ENCODE measurements at regions not wholly inside any gene's neighbourhood (a gene's known extent, or its start where the extent isn't known, plus 50 kb on each side); places are given as distances from the start of the nearest gene placed in this dataset.
"Not testable (repeated sequence)": the region's sequence is repeated elsewhere in the genome, so short reads cannot be mapped to it uniquely, and the experiment has no call there.

DNA sequence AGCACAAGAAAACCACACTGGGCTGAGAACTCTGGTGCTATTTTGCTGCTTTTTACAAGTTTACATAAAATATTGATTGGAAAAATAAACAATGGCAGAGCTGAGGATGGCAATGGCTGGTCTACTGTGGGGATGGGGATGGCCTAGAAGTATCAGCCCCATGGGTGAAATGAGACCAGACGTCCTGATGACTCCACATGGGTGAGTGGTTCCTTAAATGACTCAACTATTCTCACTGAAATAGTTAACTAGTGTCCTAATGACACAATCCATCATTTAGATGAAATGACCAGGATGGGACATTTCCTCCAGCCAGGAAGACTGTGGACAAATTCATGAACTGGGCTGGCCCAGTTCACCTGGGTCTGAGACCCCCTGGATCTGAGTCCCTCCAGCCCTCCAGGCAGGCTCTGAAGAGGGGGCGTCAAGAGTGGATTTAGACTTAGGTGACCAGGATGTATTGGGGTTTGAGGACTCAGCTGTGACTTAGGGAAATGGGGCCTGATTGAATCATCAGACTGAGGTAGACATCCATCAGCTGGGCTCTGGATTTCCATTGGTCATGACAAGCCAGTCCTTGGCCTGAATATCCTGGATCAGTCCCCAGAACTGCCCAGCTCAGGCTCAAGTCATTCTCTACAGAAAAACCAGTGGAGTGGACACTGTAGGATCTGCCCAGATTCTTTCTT, 98.2 kb upstream of the IGLL5 start:
- H3K27me3 Mint-ChIP-seq: peaks cover 0 to 19% (median 4%) of the 10 kb centered on the region in 3 donors
- DNase-seq (no peak), ATAC-seq (ENCODE audit: low read depth in 2 of 2) (no peak)
- no peaks in the 10 kb centered on the region for H3K36me3 Mint-ChIP-seq
- peak overlapping the region in 1 of 8 donors; percentile 29 for H3K4me3 Mint-ChIP-seq
- H3K4me1 Mint-ChIP-seq: peaks cover 0 to 4% (median 4%) of the 10 kb centered on the region in 3 donors
- H3K9me3 Mint-ChIP-seq: no peaks in the 10 kb centered on the region
- H3K27ac Mint-ChIP-seq: no peak overlapping the region

DNA sequence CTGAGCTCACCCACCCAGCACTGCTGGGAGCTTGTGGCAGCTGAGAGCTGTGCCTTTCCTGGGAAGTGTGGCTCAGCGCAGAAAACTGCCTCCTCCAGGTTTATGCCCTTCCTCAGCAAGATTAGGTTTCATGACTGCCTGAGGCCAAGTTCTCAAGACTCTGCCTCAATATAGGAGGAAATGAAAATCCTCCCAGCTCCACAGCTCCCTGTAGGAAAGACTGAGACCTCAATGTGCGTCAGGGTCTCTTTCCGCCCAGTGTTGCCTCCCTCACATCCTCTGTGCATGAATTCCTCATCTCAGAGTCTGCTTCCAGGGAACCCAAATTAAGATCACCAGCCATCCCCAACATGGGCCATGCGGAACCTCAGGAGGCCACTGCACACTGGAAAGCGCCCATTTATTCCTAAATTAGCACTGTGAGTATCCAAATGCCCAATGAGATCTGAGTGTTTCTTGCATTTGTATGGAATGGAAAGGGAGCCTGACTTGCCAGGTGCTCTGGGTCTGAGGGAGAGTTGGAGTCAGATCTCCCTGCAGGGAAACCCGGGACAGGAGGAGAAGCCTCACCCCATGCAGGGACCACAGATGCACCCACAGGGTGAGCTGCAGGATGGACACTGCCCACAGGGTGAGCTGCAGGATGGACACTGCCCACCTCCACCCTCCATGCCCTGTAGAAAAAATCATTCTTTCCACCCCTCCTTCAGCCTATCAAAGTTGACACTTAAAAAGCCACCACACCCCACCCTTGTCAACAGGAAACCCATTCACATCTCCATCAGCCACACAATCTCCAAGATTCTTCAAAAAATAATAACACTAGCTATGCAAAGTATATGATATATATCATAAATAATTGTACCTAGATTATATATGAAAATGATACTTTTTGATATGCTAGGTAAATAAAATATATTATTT, 97.4 kb upstream of the IGLL5 start:
- H3K9me3 Mint-ChIP-seq: no peaks in the 10 kb centered on the region
- H3K27me3 Mint-ChIP-seq: peaks cover 0 to 15% (median 4%) of the 10 kb centered on the region in 3 donors
- peak overlapping the region in 1 of 8 donors; percentile 29 for H3K4me3 Mint-ChIP-seq
- peaks cover 0 to 4% (median 4%) of the 10 kb centered on the region in 3 donors for H3K4me1 Mint-ChIP-seq
- peak overlapping the region in 1 of 6 donors; percentile 62 for H3K27ac Mint-ChIP-seq
- H3K36me3 Mint-ChIP-seq: no peaks in the 10 kb centered on the region
- DNase-seq: no peak
- no peak for ATAC-seq (ENCODE audit: low read depth in 2 of 2)

DNA sequence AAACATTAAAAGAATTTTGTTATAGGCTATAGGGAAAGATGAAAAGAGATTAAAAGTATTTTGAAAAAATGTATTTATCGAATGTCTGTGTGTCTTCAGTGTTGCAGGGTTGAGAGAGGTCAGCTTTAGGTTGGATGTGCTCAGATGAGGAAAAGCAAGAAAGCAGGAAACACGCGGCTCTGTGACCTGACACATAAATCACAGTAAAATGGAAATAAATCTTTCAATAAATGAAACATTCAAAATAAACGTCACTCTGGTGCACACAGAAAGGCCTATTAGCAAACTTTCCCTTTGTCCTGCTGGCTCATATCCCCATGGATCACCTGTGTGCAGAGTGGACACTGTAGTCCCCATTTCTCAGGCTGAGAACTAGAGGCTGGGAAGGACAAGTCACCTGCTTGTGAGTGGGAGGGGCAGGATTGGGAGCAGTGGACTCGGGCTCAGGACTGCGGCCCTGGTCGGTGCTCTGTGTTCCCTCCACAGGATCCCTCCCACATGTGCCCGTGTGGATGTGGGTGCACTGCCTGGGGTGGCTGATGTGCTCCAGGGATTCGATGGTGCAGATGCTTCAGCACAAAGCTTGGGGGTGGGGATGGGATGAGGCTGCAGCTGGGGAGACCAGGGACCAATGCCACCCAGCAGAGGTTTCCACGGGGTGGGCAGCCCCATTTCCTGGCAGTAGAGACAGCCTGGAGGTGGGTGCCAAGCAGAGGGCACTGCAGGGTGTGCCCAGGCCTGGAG, 96.0 kb upstream of the IGLL5 start:
- no peaks in the 10 kb centered on the region for H3K9me3 Mint-ChIP-seq
- no peaks in the 10 kb centered on the region for H3K36me3 Mint-ChIP-seq
- peak overlapping the region in 1 of 6 donors; percentile 12 for H3K27ac Mint-ChIP-seq
- peaks cover 0 to 6% (median 4%) of the 10 kb centered on the region in 3 donors for H3K27me3 Mint-ChIP-seq
- no peak overlapping the region for H3K4me3 Mint-ChIP-seq
- DNase-seq (no peak), ATAC-seq (ENCODE audit: low read depth in 2 of 2) (no peak)
- H3K4me1 Mint-ChIP-seq: peaks cover 0 to 4% (median 4%) of the 10 kb centered on the region in 3 donors

DNA sequence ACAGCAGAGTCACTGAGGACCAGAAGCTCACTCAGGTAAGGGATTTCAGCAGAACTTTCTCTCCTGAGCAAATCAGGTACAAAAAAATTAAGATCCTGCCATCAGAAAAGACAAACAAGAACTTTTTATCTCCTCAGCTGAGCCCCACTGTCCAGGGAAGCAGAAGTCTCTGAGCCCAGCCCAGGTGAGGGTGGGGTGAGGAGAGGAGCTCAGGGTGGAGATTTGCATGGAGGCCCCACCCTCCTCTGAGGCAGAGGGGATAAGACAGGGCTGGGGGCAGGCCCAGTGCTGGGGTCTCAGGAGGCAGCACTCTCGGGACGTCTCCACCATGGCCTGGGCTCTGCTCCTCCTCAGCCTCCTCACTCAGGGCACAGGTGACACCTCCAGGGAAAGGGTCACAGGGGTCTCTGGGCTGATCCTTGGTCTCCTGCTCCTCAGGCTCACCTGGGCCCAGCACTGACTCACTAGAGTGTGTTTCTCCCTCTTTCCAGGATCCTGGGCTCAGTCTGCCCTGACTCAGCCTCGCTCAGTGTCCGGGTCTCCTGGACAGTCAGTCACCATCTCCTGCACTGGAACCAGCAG, 95.3 kb upstream of the IGLL5 start:
- H3K27me3 Mint-ChIP-seq, H3K4me1 Mint-ChIP-seq, H3K9me3 Mint-ChIP-seq, DNase-seq, H3K4me3 Mint-ChIP-seq, H3K36me3 Mint-ChIP-seq: not testable (repeated sequence)
- peak overlapping the region in 2 of 6 donors; percentile 7 to 44 for H3K27ac Mint-ChIP-seq
- ATAC-seq (ENCODE audit: low read depth in 2 of 2): peak; percentile 50 to 54

DNA sequence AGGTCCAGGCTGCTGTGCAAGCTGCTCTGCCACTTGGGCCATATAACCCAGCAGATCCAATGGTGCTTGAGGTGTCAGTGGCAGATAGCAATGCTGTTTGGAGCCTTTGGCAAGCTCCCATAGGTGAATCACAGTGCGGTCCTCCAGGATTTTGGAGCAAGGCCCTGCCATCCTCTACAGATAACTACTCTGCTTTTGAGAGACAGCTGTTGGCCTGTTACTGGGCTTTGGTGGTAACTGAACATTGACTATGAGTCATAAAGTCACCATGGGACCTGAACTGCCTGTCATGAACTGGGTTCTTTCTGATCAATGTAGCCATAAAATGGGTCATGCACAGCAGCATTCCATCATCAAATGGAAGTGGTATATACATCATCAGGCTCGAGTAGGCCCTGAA, 92.0 kb upstream of the IGLL5 start:
- DNase-seq; H3K36me3 Mint-ChIP-seq; H3K27me3 Mint-ChIP-seq; H3K4me3 Mint-ChIP-seq; H3K27ac Mint-ChIP-seq; ATAC-seq (ENCODE audit: low read depth in 2 of 2): not testable (repeated sequence)
- Mint-ChIP-seq H3K9me3 (peaks cover 0 to 10% (median 0%) of the 10 kb centered on the region in 7 donors), H3K4me1 (peaks cover 4 to 21% (median 9%) of the 10 kb centered on the region in 3 donors)

DNA sequence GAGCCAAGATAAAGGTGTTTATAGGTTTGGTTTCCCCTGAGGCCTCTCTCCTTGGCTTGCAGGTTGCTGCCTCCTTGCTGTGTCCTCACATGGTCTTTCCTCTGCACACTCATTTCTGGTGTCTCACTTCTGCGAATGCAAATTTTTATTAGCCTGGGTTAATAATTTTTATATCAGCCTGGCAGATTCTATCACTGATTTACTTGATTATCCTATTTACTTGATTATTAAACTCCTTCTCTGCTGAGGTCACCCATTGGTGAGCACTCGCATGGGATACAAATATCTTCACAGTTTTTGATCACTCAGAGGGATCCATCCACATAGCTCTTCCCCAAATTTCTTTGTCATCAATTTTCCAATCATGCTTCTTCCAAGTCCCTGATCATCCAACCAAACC, 90.9 kb upstream of the IGLL5 start:
- Mint-ChIP-seq H3K4me1 (peaks cover 4 to 21% (median 9%) of the 10 kb centered on the region in 3 donors), H3K9me3 (peaks cover 0 to 10% (median 0%) of the 10 kb centered on the region in 7 donors), H3K27ac (peak overlapping the region in 1 of 6 donors; percentile 49), H3K4me3 (no peak overlapping the region), H3K27me3 (peaks cover 0 to 8% (median 0%) of the 10 kb centered on the region in 3 donors), H3K36me3 (no peaks in the 10 kb centered on the region)
- DNase-seq (no peak), ATAC-seq (ENCODE audit: low read depth in 2 of 2) (no peak)

DNA sequence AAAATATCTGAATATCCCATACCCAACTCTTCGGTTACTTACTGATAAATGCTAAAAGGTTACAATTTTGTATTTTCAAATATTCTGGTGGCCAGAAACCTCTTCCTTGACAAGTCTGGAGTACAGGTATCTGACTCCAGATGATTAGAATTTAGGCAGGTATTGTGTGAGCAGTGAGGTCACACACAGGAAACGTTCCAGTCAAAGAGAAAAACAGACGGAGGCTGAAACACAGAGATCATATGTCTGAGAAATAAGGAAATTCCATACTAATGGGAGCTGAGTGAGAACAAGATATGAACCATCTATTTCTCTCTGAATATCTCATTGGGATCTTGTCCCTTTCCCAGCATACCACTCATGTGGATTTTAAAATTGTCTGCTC, 89.4 kb upstream of the IGLL5 start:
- DNase-seq (no peak), ATAC-seq (ENCODE audit: low read depth in 2 of 2) (peak; percentile 18 to 47)
- Mint-ChIP-seq H3K27ac (peak overlapping the region in 5 of 6 donors; percentile 13 to 80 (median 47)), H3K27me3 (peaks cover 0 to 12% (median 0%) of the 10 kb centered on the region in 3 donors), H3K9me3 (peaks cover 0 to 10% (median 0%) of the 10 kb centered on the region in 7 donors), H3K4me1 (peaks cover 9 to 28% (median 11%) of the 10 kb centered on the region in 3 donors), H3K4me3 (peak overlapping the region in 1 of 8 donors; percentile 16), H3K36me3 (no peaks in the 10 kb centered on the region)

DNA sequence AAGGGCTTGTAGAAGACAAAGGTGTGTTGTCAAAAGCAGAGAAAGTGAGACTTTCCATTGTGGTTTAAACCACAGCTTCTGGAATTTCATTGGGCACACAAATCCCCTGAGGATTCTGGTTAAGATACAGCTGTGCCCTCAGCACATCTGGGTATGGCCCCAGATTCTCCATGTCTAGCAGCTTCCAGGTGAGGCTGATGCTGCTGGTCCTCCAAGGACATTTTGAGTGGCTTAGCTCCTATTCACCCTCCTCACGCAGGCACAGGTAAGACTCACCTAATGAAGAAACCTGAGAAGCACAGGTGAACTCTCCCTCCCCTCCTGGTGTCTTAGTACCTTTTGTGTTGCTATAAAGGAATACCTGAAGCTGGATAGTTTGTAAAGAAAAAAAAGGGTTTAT, 88.9 kb upstream of the IGLL5 start:
- DNase-seq: no peak
- Mint-ChIP-seq H3K4me1 (peaks cover 9 to 28% (median 11%) of the 10 kb centered on the region in 3 donors), H3K27me3 (peaks cover 0 to 12% (median 0%) of the 10 kb centered on the region in 3 donors), H3K9me3 (peaks cover 0 to 10% (median 0%) of the 10 kb centered on the region in 7 donors), H3K36me3 (no peaks in the 10 kb centered on the region), H3K27ac (peak overlapping the region in 4 of 6 donors; percentile 30 to 80 (median 68)), H3K4me3 (peak overlapping the region in 1 of 8 donors; percentile 47)
- ATAC-seq (ENCODE audit: low read depth in 2 of 2): no peak

DNA sequence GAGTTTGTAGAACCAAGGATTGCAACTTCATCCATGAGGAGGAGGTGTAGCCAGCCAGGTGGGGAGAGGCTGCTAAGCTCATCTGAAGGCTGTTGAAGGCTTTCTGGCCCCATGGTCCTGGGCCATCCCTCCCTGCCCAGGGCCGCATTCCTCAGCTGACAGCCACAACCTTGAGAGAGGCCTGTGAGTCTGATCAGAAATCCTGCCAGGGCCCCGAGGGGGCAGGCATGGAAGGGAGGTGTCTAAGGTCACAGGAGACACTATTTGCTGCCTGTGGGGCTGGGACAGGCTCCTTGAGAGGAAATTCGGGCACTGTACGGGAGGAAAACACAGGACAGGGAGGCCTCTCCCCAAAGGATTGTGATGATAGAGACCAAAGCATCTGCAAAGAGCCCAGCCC, 88.1 kb upstream of the IGLL5 start:
- Mint-ChIP-seq H3K4me1 (peaks cover 9 to 28% (median 11%) of the 10 kb centered on the region in 3 donors), H3K4me3 (peak overlapping the region in 1 of 8 donors; percentile 78), H3K36me3 (no peaks in the 10 kb centered on the region), H3K27me3 (peaks cover 0 to 12% (median 0%) of the 10 kb centered on the region in 3 donors), H3K9me3 (peaks cover 0 to 10% (median 0%) of the 10 kb centered on the region in 7 donors), H3K27ac (peak overlapping the region in 4 of 6 donors; percentile 24 to 88 (median 56))
- no peak for ATAC-seq (ENCODE audit: low read depth in 2 of 2)
- no peak for DNase-seq

DNA sequence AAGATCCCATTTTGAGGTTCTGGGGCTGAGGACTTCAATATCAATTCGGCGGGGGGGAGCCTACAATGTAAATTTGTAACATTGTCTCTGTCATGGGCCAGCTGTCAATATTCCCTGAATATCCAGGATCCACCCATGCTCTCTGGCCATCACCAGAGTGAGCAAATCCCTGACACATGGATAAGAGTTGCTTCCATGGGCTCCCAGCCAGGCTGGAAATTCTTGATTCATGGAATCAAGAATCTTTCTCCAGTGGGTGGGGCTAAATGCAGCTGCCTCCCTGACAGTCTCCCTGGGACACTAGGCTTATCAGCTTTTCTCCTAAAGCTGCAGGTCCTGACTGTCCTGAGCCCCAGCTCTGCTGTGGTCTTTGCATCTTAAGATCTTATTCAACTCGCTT, 86.9 kb upstream of the IGLL5 start:
- H3K9me3 Mint-ChIP-seq: peaks cover 0 to 10% (median 0%) of the 10 kb centered on the region in 7 donors
- no peak overlapping the region for H3K27ac Mint-ChIP-seq
- peaks cover 0 to 12% (median 0%) of the 10 kb centered on the region in 3 donors for H3K27me3 Mint-ChIP-seq
- peaks cover 9 to 28% (median 11%) of the 10 kb centered on the region in 3 donors for H3K4me1 Mint-ChIP-seq
- no peak for ATAC-seq (ENCODE audit: low read depth in 2 of 2)
- H3K36me3 Mint-ChIP-seq: no peaks in the 10 kb centered on the region
- no peak for DNase-seq
- H3K4me3 Mint-ChIP-seq: no peak overlapping the region

DNA sequence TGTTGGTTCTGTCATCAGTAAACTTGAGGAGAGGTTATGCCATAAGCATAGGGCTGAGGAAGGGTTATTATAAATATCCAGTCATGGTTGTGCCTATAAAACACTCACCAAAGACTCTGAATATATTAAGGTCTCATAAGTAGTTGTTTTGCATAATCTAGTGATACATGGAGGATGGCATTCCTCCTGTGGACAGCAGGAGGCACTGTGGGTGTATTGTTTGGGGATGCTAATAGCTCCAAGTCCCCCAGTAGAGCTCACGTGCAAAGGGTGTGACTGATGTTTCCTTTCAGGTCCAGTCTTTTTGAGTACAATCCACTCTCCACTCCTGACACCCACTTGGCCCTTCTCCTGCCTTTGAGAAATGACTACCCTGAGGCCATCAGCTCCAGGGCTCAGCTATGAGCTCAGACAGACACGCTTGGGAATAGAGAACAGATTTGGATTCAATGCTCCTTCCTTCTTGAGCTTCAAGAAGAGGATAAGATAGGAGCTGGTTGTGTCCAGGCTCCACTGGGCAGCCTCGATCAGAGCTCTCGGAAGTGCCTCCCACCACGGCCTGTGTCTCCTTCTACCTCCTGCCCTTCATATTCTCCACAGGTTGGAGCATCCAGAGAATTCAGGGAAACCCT, 85.2 kb upstream of the IGLL5 start:
- H3K27me3 Mint-ChIP-seq: peaks cover 0 to 12% (median 0%) of the 10 kb centered on the region in 3 donors
- H3K27ac Mint-ChIP-seq: peak overlapping the region in 1 of 6 donors; percentile 38
- peaks cover 0 to 6% (median 0%) of the 10 kb centered on the region in 7 donors for H3K9me3 Mint-ChIP-seq
- peaks cover 9 to 21% (median 11%) of the 10 kb centered on the region in 3 donors for H3K4me1 Mint-ChIP-seq
- H3K4me3 Mint-ChIP-seq: peak overlapping the region in 1 of 8 donors; percentile 54
- ATAC-seq (ENCODE audit: low read depth in 2 of 2) (peak; percentile 28 to 52), DNase-seq (no peak)
- H3K36me3 Mint-ChIP-seq: no peaks in the 10 kb centered on the region

DNA sequence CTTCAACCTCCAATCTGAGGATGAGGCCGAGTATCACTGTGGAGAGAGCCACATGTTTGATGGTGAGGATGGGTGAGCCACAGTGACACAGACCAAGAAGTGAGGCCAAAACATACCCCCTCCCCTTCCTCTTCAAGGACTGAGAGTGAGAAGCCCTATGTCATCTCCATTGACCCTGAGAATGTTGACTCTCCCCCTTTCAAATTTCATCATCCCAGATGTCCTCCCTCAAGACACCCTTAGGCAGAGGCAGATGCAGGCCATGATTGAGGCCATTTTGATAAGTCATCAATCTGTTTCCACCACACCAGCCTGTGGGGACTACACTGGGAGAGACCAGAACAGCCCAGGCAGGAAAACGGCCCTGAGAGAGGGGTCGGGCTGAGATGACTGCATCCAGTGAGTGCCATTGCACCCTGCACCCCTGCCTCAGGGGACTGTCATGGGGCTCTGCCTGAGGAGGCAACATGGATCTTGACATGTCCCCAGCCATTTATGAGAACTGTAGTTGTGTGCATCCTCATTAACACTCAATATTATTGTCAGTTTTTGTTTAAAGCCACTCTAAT, 84.2 kb upstream of the IGLL5 start:
- H3K36me3 Mint-ChIP-seq: no peaks in the 10 kb centered on the region
- peaks cover 4 to 12% (median 11%) of the 10 kb centered on the region in 3 donors for H3K4me1 Mint-ChIP-seq
- no peaks in the 10 kb centered on the region for H3K9me3 Mint-ChIP-seq

More for the DNA sequence above, 84.2 kb upstream of the IGLL5 start:
- no peak for ATAC-seq (ENCODE audit: low read depth in 2 of 2)
- Mint-ChIP-seq H3K27me3 (peaks cover 0 to 12% (median 0%) of the 10 kb centered on the region in 3 donors), H3K27ac (peak overlapping the region in 2 of 6 donors; percentile 57 to 75), H3K4me3 (no peak overlapping the region)
- no peak for DNase-seq

Measured in naive B cell (primary cell).